GM10248 (cell line): ENCODE measurements at regions not wholly inside any gene's neighbourhood (a gene's known extent, or its start where the extent isn't known, plus 50 kb on each side); places are given as distances from the start of the nearest gene placed in this dataset.

Experiments used
- CTCF ChIA-PET: fragments of 300-600 bp; sonication (Branson Sonifier 250); formaldehyde crosslinking; extraction: SDS; loops from one replicate; lab custom pipeline; 2021; ENCODE audit warnings: antibody characterized with exemption; lab: Yijun Ruan, JAX
- POLR2A ChIA-PET: fragments of 350-650 bp; sonication (Branson Sonifier 250); formaldehyde crosslinking; extraction: SDS; loops from one replicate; lab custom pipeline; 2020; ENCODE audit warnings: antibody characterized with exemption; lab: Yijun Ruan, JAX
- DNase-seq: peaks from one replicate; pipeline ENCODE4 v3.0.0; 2012; ENCODE audit errors: extremely low spot score
- CTCF ChIP-seq: IDR thresholded peaks from 2 replicates; pipeline ENCODE4 v1.5.1; 2012; ENCODE audit warnings: mild to moderate bottlenecking, low read depth; ENCODE audit errors: extremely low read depth, missing control alignments, control extremely low read depth

GRCh38 chr10:28354511-28354910 is 51.6 kb upstream of the MPP7 start:
- TF ChIP-seq CTCF, result no peak
- ChIA-PET CTCF (interaction anchor here (1.1 to 1.6 kb wide), 4 partner anchors 10 to 39 kb away, joined by 3 to 5 read pairs (median 4); no protein-coding TSS in a partner anchor), POLR2A (no interaction called here)

GRCh38 chr10:28355376-28355775 is 52.5 kb upstream of the MPP7 start:
- CTCF ChIA-PET, result interaction anchor here (1.4 to 1.6 kb wide), 2 partner anchors 26 to 38 kb away, joined by 4 to 5 read pairs; no protein-coding TSS in a partner anchor
- TF ChIP-seq CTCF, result no peak
- DNase-seq, result no peak
- POLR2A ChIA-PET, result no interaction called here

More at GRCh38 chr10:28354511-28354910, 51.6 kb upstream of the MPP7 start:
- no peak for DNase-seq

GRCh38 chr10:28359334-28359733 is 56.5 kb upstream of the MPP7 start:
- POLR2A ChIA-PET, result no interaction called here
- no peak for DNase-seq
- no peak for TF ChIP-seq CTCF
- CTCF ChIA-PET, result interaction anchor here (1.1 kb wide), 1 partner anchor 9 kb away, joined by 4 read pairs; no protein-coding TSS in a partner anchor

GRCh38 chr10:28360175-28360574 is 57.3 kb upstream of the MPP7 start:
- TF ChIP-seq CTCF, result no peak
- ChIA-PET POLR2A (no interaction called here), CTCF (no interaction called here)
- DNase-seq, result no peak

GRCh38 chr10:28363376-28363775 is 60.5 kb upstream of the MPP7 start:
- TF ChIP-seq CTCF, result no peak
- DNase-seq, result no peak
- POLR2A ChIA-PET, result no interaction called here
- CTCF ChIA-PET, result interaction anchor here (0.8 to 1.0 kb wide), 2 partner anchors 30 to 35 kb away, joined by 3 read pairs; no protein-coding TSS in a partner anchor

- no peak for DNase-seq
- ChIA-PET POLR2A (no interaction called here), CTCF (interaction anchor here (1.9 to 5.2 kb wide), 2 partner anchors 15 to 28 kb away, joined by 7 to 33 read pairs; no protein-coding TSS in a partner anchor)
- TF ChIP-seq CTCF, result no peak
Measured at GRCh38 chr10:28365840-28366239, 63.0 kb upstream of the MPP7 start.

- POLR2A ChIA-PET, result interaction anchor here (0.6 kb wide), 1 partner anchor 1072 kb away, joined by 4 read pairs; no protein-coding TSS in a partner anchor
- no peak for TF ChIP-seq CTCF
- DNase-seq, result no peak
- CTCF ChIA-PET, result interaction anchor here (1.9 to 5.2 kb wide), 2 partner anchors 14 to 26 kb away, joined by 7 to 33 read pairs; no protein-coding TSS in a partner anchor
Measured at GRCh38 chr10:28366994-28367393, 64.1 kb upstream of the MPP7 start.
